HG03469 (cell line): ENCODE measurements at regions not wholly inside any gene's neighbourhood (a gene's known extent, or its start where the extent isn't known, plus 50 kb on each side); places are given as distances from the start of the nearest gene placed in this dataset.

Experiments used
- ATAC-seq: cut with Tn5 transposase; IDR thresholded peaks from one replicate; pipeline ENCODE4 v1.9.1; 2021; ENCODE audit warnings: mild to moderate bottlenecking, moderate library complexity, moderate number of reproducible peaks; ENCODE audit not compliant: unreplicated experiment

- no peak for ATAC-seq
These were observed 222.8 kb downstream of the PTPRC start for GRCh38 chr1:198861636-198862035.

- no peak for ATAC-seq
These were observed 225.9 kb downstream of the PTPRC start for GRCh38 chr1:198864695-198865094.

GRCh38 chr1:198865319-198865718, 226.5 kb downstream of the PTPRC start:
- ATAC-seq: no peak

- ATAC-seq: no peak
These were observed 228.3 kb downstream of the PTPRC start for GRCh38 chr1:198867182-198867581.

GRCh38 chr1:198873696-198874230, 234.9 kb downstream of the PTPRC start:
- no peak for ATAC-seq

GRCh38 chr1:198876371-198876871, 237.6 kb downstream of the PTPRC start:
- no peak for ATAC-seq

GRCh38 chr1:198878566-198878965, 239.7 kb downstream of the PTPRC start:
- ATAC-seq: no peak

- ATAC-seq: no peak
These were observed 241.0 kb downstream of the PTPRC start for GRCh38 chr1:198879711-198880306.

- ATAC-seq: no peak
These were observed 241.6 kb downstream of the PTPRC start for GRCh38 chr1:198880397-198880796.

GRCh38 chr1:198880818-198881597, 242.2 kb downstream of the PTPRC start:
- no peak for ATAC-seq

GRCh38 chr1:198883184-198883583, 244.3 kb downstream of the PTPRC start:
- no peak for ATAC-seq

GRCh38 chr1:198887866-198888265, 249.0 kb downstream of the PTPRC start:
- no peak for ATAC-seq

- ATAC-seq: no peak
These were observed 249.6 kb downstream of the PTPRC start for GRCh38 chr1:198888379-198888943.

GRCh38 chr1:198889101-198889500, 250.3 kb downstream of the PTPRC start:
- no peak for ATAC-seq

- ATAC-seq: no peak
These were observed 250.9 kb downstream of the PTPRC start for GRCh38 chr1:198889749-198890148.

GRCh38 chr1:198890214-198890930, 251.5 kb downstream of the PTPRC start:
- ATAC-seq: no peak

GRCh38 chr1:198892065-198892464, 253.2 kb downstream of the PTPRC start:
- no peak for ATAC-seq

- no peak for ATAC-seq
These were observed 254.3 kb downstream of the PTPRC start for GRCh38 chr1:198893141-198893540.

- ATAC-seq: no peak
These were observed 255.1 kb downstream of the PTPRC start for GRCh38 chr1:198893763-198894444.

GRCh38 chr1:198901266-198901665, 262.4 kb downstream of the PTPRC start:
- ATAC-seq: no peak

GRCh38 chr1:198902655-198903054, 263.8 kb downstream of the PTPRC start:
- ATAC-seq: no peak
